Motor neuron (in vitro differentiated cells): ENCODE measurements at regions not wholly inside any gene's neighbourhood (a gene's known extent, or its start where the extent isn't known, plus 50 kb on each side); places are given as distances from the start of the nearest gene placed in this dataset.
A peak's percentile ranks its signal among the peaks of the same experiment; 100 is the strongest.

Source experiments
- ATAC-seq, 8 experiments: fragments of 200-7000 bp; cut with Tn5 transposase; replicated peaks in 6 of 8; 2 replicates each; pipeline ENCODE4 v1.8.0; 2021; ENCODE audit warnings: mild to moderate bottlenecking in 8 of 8, moderate library complexity in 8 of 8
- H3K27ac ChIP-seq, 2 donors: fragments of 250-450 bp; sonication (Bioruptor Pico); 2 replicates each; pipeline ENCODE4 v1.9.0; 2021; ENCODE audit warnings: antibody characterized with exemption in 2 of 2, mild to moderate bottlenecking in 2 of 2, moderate library complexity in 1 of 2
- H3K4me1 ChIP-seq, 2 donors: fragments of 250-450 bp; sonication (Bioruptor Pico); replicated peaks in 1 of 2; 2 replicates each; pipeline ENCODE4 v1.6.1; 2021; ENCODE audit warnings: antibody characterized with exemption in 2 of 2, mild to moderate bottlenecking in 2 of 2, moderate library complexity in 1 of 2
- H3K4me3 ChIP-seq, 5 donors: fragments of 250-450 bp; sonication (Bioruptor Pico); 2 replicates each; pipeline ENCODE4 v1.9.0; 2021; ENCODE audit warnings: antibody characterized with exemption in 5 of 5, mild to moderate bottlenecking in 5 of 5, moderate library complexity in 4 of 5
- WGBS, 10 experiments: fragments of 450-650 bp; shearing (Covaris generic); methylation state at CpG; one replicate each; pipeline ENCODE4 v1.0.0; 2022; 5-methylcytosine and 5-hydroxymethylcytosine counted together
- in situ Hi-C, 9 experiments: fragments of 400-800 bp; cut with MboI; loops; one replicate each; pipeline ENCODE4 v1.15.0; 2021; ENCODE audit warnings: low sequenced_read_pairs in 9 of 9, low pct_unique_long_range_greater_than_20kb in 2 of 9; ENCODE audit not compliant: unreplicated experiment in 9 of 9

DNA sequence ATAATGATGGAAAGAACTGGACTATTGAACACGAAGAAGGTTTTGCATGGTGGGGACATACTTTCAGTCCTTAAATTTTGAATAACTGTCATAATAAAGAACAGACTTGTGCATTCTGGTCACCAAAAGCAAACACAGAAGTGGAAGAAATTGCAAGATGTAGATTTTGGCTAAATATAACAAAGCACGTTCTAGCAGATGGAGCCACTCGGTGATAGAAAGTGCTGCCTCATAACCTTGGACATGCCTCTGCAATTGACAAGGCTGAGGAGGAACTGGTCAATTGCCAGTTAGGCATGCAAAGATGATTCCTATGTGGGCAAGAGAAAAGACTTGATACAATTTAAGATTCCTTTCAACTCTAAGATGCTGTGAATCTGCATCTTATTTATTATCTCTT lies 244.1 kb upstream of the ZC3H12C start:
- in situ Hi-C loops: no loop called here
- Histone ChIP-seq H3K27ac (no peak overlapping the region), H3K4me1 (peaks cover 6 to 19% of the 10 kb centered on the region in 2 donors), H3K4me3 (no peak overlapping the region)
- no peak for ATAC-seq
- 3 to 100% (median 80%) methylated on average over 1 to 3 of the region's 3 CpGs; no CpG with 5 or more reads in 1 of the 10 experiments for WGBS, 10 experiments

DNA sequence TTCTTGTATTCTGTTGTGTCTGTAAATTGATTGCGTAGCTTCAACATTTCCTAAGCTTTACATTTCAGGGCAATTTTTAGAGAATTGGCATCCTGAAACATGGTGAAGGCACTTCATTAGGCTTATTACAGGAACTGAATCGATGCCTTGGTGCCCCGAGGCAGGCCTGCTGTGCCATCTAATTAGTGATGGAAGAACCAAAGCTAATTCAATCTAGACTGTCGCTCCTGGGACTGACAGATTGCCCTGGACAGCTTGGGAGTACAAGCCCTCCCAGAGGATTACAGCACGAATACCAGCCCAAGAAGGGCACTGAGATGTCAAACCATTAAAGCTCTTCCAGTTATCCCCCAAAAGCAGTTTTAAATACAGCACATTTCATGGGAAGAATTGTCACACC lies 243.2 kb upstream of the ZC3H12C start:
- Histone ChIP-seq H3K27ac (no peak overlapping the region), H3K4me3 (no peak overlapping the region), H3K4me1 (peaks cover 6 to 19% of the 10 kb centered on the region in 2 donors)
- no peak for ATAC-seq
- WGBS, 10 experiments: 38 to 100% (median 70%) methylated on average over 1 to 5 of the region's 5 CpGs
- in situ Hi-C loops: no loop called here

DNA sequence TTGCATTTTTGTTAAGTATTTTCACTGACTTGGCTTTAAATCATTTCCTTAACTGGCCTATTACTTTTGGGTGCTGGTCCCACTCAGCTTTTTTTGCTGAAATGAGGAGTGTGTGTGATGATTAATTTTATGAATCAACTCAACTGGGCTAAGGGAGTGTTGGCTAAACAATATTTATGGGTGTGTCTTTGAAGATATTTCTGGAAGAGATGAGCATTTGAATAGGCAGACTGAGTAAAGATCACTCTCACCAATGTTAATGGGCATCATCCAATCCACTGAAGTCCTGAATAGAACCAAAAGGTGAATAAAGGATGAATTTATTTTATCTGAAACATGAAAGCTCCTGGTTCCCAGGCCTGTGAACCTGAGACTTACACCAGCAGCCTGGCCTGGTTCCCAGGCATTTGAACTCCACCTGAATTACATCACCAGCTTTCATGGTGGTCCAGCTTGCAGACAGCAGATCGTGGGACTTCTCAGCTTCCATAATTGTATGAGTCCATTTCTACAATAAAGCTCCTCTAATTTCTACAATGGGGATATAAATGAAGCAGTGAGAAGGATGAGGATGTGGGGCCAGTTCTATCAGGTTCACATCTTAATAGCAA lies 241.3 kb upstream of the ZC3H12C start:
- H3K4me3 ChIP-seq: no peak overlapping the region
- H3K27ac ChIP-seq: no peak overlapping the region
- peak in 2 of 8 experiments; percentile 69 to 76 for ATAC-seq
- WGBS, 10 experiments: 0 to 100% (median 85%) methylated on average over 1 of the region's 1 CpG; no CpG with 5 or more reads in 4 of the 10 experiments
- peaks cover 6 to 19% of the 10 kb centered on the region in 2 donors for H3K4me1 ChIP-seq
- in situ Hi-C loops: no loop called here

DNA sequence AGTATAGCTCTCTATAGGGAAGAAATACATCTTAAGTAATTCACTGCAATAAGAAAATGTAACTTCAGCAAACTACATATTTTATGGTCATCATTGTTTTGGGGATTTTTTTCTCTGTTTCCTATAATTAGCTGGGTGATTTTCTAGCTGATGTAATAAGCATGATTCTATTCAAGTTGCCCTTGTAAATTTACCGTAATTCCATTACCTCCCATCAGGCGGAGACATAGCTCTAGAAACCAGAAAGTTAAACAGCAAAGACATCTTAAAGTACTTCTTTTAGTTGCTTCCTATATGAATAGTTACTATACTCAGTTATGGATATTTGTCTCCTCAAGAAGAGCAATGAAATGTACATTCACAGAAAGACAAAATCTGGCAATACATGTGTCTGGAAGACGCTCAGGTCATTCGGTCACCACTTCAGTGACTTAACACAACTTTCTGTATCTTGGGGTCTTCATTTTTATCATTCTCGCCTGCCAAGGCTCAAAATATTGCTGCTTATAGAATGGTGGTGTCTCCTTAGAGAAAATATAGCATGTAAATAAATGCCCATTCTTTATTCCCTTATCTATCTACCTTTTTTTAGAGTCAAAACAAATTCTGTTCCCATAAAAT lies 239.9 kb upstream of the ZC3H12C start:
- ATAC-seq: peak in 4 of 8 experiments; percentile 39 to 61 (median 52)
- 56 to 100% (median 84%) methylated on average over 2 to 5 of the region's 5 CpGs for WGBS, 10 experiments
- in situ Hi-C loops: no loop called here
- Histone ChIP-seq H3K4me3 (no peak overlapping the region), H3K4me1 (peaks cover 0 to 9% of the 10 kb centered on the region in 2 donors), H3K27ac (no peak overlapping the region)

DNA sequence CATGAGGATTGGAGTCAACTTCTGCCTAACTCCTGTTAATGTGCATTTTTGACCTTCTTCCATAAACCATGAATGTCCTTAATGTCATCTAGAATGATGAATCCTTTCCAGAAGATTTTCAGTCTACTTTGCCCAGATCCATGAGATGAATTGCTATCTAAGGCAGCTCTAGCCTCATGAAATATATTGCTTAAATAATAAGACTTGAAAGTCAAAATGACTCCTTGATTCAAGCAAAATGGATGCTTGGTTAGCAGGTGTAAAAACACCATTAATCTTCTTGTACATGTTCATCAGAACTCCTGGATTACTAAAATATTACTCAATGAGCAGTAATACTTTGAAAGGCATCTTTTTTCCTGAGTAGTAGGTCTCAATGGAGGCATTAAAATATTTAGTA lies 238.5 kb upstream of the ZC3H12C start:
- Histone ChIP-seq H3K4me1 (peaks cover 7 to 18% of the 10 kb centered on the region in 2 donors), H3K27ac (no peak overlapping the region), H3K4me3 (no peak overlapping the region)
- in situ Hi-C loops: no loop called here
- no peak for ATAC-seq

DNA sequence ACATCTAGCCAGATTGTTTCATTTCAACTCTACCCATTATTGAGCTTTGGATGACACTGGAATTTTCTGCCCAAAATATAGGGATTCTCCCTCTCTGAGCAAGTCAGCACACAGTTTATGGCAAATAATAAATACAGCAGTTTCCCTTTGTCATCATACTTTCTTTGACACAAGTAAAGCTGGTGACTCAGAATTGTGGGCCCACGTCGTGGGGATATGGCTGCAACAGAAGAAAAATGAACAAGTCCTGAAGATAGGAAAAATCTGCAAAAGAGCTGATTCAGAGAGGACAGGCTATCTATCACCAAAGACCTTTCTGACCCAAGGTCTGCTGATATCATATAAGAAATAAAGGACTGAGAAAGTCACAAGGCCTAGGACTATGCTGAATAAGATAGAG lies 236.3 kb upstream of the ZC3H12C start:
- Histone ChIP-seq H3K4me1 (peaks cover 11 to 15% of the 10 kb centered on the region in 2 donors), H3K27ac (no peak overlapping the region), H3K4me3 (no peak overlapping the region)
- ATAC-seq: peak in 4 of 8 experiments; percentile 15 to 49 (median 22)
- WGBS, 10 experiments: 47 to 71% (median 65%) methylated on average over 2 of the region's 2 CpGs; no CpG with 5 or more reads in 4 of the 10 experiments
- in situ Hi-C loops: no loop called here

DNA sequence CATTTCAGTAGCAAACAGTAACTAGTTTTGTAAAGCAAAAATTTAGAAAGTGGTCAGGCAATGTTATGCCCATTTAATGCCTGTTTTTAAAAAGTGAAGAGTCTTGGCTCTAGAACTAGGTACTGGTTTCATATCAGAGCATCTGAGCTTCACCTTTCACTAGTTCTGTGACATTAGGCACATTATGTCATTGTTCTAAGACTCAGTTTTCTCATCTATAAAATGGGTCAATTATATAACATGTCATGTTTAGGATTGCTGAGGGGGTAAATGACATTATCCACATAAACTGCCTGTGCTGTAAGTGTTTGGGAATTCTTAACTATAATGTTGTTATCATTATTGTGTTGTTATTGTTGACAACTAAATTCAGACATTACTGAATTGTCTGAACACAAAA lies 235.6 kb upstream of the ZC3H12C start:
- Histone ChIP-seq H3K4me3 (no peak overlapping the region), H3K27ac (no peak overlapping the region), H3K4me1 (peaks cover 11 to 15% of the 10 kb centered on the region in 2 donors)
- ATAC-seq: no peak
- in situ Hi-C loops: no loop called here

DNA sequence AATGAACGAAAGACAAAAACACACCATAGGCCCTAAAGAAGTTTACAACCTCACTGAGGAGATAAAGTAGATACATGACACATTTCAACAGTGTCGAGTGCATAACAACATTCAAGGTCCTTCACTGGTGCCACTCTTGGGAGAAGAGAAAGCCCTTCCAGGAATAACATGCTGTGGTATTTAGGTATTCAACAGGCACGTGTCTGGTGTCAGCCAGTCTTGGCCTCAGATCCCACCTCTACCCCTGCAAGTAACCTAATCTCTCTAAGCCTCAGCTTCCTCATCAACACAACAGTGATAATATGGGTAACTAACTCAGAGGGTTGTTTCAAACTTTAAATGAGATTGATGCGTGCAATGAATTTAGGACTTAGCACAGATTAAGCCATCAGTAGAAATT lies 235.0 kb upstream of the ZC3H12C start:
- in situ Hi-C loops: no loop called here
- 84 to 100% (median 90%) methylated on average over 1 to 4 of the region's 4 CpGs; no CpG with 5 or more reads in 1 of the 10 experiments for WGBS, 10 experiments
- ATAC-seq: no peak
- H3K27ac ChIP-seq: no peak overlapping the region
- no peak overlapping the region for H3K4me3 ChIP-seq
- H3K4me1 ChIP-seq: peaks cover 11 to 17% of the 10 kb centered on the region in 2 donors

DNA sequence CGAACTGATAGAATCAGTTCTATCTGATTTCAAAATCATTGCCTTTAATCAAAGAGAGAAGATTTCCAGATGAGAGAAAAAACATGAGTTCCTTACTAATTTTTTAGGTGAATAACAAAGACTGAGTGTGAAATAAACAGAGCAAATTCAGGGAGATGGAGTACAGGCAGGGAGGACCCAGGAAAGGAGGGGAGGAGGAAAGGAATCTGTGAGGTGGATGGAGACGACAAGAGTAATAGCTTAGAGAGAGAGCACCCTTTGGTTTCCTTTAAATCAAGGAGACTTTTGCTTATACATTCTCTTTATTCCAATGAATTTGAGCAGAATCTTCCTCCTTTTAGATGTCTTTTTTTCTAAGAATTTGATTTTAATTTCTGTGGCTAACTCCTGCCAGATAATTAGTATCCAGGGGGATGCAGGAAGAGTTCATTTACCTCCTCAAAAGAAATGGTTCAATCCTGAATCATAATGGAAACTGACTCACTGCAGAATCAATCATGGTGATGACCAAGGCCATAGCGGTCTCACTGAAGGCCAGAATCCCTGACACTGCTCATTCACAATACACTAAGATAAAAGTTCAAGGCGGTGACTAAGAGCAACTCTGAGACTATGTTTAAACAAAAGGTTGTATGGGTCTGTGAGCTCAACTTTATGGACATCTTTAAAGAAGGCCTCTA lies 234.0 kb upstream of the ZC3H12C start:
- H3K4me1 ChIP-seq: peaks cover 11 to 24% of the 10 kb centered on the region in 2 donors
- ATAC-seq: peak in 7 of 8 experiments; percentile 27 to 96 (median 95)
- peak overlapping the region in 1 of 2 donors; percentile 25 for H3K27ac ChIP-seq
- WGBS, 10 experiments: 8 to 70% (median 36%) methylated on average over 2 to 4 of the region's 4 CpGs
- in situ Hi-C loops: no loop called here
- no peak overlapping the region for H3K4me3 ChIP-seq

DNA sequence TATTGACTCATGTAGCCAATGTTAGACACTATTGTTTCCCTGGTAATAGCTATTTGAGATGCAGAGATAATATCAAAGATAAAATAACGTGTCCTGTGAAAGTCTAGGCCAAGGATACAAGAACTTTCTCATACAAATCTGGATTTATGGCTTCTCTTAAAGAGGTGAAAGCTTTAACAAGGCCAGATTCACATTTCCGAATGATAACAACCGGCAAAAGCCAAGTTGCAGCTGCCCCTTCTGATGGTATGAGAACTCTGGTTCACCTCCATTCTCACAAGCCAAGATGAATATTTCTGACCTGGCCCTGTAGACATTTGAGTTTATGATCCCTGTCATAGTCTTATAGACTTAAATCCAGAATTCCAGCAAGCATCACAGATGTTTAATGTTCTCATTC lies 230.4 kb upstream of the ZC3H12C start:
- in situ Hi-C loops: no loop called here
- Histone ChIP-seq H3K4me3 (no peak overlapping the region), H3K4me1 (peaks cover 11 to 26% of the 10 kb centered on the region in 2 donors), H3K27ac (no peak overlapping the region)
- ATAC-seq: no peak
- WGBS, 10 experiments: 20 to 97% (median 89%) methylated on average over 1 to 3 of the region's 3 CpGs; no CpG with 5 or more reads in 2 of the 10 experiments

DNA sequence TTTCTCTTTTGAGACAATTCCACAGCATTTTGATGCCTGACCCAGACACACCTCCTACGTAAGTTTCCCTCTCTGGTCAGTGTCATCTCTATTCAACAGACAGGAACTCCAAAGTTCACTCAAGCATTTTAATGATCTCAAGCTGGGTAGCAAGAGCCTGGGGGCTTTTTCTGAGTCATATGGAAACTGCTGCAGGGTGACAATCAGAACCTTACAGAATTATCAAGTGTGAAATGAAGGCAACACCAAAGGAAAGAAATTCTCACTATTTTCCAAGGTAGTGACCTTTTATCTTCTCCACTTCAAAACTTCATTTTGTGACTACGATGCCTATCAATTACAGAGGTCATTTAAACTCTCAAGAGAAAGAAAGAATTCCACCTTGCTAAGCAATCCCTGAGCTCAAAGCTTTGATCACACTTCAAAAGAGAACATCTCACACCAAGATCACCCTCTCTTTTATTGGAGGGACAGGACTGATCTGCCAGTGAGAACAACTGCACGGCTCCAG lies 229.0 kb upstream of the ZC3H12C start:
- 33 to 88% (median 57%) methylated on average over 1 to 3 of the region's 3 CpGs; no CpG with 5 or more reads in 3 of the 10 experiments for WGBS, 10 experiments
- Histone ChIP-seq H3K27ac (no peak overlapping the region), H3K4me1 (peaks cover 7 to 32% of the 10 kb centered on the region in 2 donors), H3K4me3 (no peak overlapping the region)
- in situ Hi-C loops: no loop called here
- ATAC-seq: peak in 2 of 8 experiments; percentile 19 to 36

DNA sequence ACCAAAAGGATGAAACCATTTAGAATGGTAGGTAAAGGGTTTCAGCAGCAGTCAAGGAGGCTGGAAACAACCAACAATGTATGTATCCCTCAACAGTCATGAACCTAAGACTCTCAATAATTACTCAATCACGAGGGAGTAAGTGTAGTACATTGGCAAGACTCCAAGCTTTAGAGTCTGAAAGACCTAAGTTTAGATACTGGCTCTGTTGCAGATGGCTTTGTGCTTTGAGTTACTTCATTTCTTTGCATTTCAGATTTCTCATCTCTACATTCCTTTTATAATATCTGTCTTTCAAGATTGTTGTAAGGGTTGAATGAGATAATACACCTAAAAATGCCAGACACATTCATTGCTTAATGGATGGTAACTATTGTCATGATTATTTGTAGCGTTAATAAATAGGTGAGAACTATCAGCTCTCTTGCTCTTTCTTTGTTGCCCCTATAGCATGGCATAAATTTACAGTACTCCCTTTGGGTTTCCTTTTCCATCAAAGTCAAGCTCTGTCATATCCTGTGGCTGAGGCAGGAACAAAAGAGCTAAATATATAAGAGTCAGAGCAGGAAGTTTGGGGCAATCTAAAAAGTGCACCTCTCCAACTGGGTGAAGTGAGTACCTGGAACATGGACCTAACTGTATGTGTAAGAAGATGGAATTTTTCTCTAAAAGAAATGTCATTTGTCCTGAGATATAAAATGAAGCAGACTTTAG lies 228.2 kb upstream of the ZC3H12C start:
- WGBS, 10 experiments: 50 to 100% (median 83%) methylated on average over 1 to 2 of the region's 2 CpGs; no CpG with 5 or more reads in 3 of the 10 experiments
- H3K27ac ChIP-seq: no peak overlapping the region
- in situ Hi-C loops: no loop called here

More for the DNA sequence above, 228.2 kb upstream of the ZC3H12C start:
- ATAC-seq: peak in 4 of 8 experiments; percentile 9 to 25 (median 20)
- Histone ChIP-seq H3K4me1 (peaks cover 1 to 33% of the 10 kb centered on the region in 2 donors), H3K4me3 (no peak overlapping the region)
